Neural cell (in vitro differentiated cells): ENCODE measurements at regions not wholly inside any gene's neighbourhood (a gene's known extent, or its start where the extent isn't known, plus 50 kb on each side); places are given as distances from the start of the nearest gene placed in this dataset.

ENCODE experiments used
- MXI1 ChIP-seq: fragments of 450-650 bp; conservative IDR thresholded peaks from 2 replicates; pipeline ENCODE4 v1.6.1; 2014; ENCODE audit warnings: antibody characterized with exemption, mild to moderate bottlenecking; ENCODE audit not compliant: poor library complexity, severe bottlenecking
- TF ChIP-seq, protein P1 (sequence below): fragments of 450-650 bp; IDR thresholded peaks from 2 replicates; pipeline ENCODE4 v1.5.1; 2014; ENCODE audit warnings: antibody characterized with exemption, mild to moderate bottlenecking, moderate library complexity; ENCODE audit not compliant: poor library complexity, severe bottlenecking

DNA sequence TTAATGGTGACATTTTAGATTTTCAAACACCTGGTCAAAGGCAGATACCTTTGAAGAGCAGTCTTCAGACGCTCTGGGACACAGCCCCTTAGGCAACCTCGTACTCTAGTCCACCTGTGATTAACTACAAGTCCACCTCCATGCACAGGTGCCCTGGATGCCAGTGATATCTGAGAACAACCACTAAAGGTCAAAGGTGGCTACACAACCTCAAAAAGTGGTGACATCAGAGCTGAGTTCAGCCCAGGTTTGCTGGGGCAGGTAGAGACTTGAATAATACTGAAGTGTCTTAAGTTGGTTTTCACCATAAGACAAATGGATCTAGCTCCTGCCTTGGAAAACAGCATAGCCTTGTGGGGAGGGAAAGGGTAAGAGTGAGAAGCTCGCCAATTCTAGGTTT, 143.4 kb upstream of the ADO start:
- TF ChIP-seq, protein P1, sequence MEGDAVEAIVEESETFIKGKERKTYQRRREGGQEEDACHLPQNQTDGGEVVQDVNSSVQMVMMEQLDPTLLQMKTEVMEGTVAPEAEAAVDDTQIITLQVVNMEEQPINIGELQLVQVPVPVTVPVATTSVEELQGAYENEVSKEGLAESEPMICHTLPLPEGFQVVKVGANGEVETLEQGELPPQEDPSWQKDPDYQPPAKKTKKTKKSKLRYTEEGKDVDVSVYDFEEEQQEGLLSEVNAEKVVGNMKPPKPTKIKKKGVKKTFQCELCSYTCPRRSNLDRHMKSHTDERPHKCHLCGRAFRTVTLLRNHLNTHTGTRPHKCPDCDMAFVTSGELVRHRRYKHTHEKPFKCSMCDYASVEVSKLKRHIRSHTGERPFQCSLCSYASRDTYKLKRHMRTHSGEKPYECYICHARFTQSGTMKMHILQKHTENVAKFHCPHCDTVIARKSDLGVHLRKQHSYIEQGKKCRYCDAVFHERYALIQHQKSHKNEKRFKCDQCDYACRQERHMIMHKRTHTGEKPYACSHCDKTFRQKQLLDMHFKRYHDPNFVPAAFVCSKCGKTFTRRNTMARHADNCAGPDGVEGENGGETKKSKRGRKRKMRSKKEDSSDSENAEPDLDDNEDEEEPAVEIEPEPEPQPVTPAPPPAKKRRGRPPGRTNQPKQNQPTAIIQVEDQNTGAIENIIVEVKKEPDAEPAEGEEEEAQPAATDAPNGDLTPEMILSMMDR = no peak
- no peak for TF ChIP-seq MXI1
